ENCODE measurements at regions not wholly inside any gene's neighbourhood (a gene's known extent, or its start where the extent isn't known, plus 50 kb on each side); places are given as distances from the start of the nearest gene placed in this dataset.
"Not testable (repeated sequence)": the region's sequence is repeated elsewhere in the genome, so short reads cannot be mapped to it uniquely, and the experiment has no call there.

DNA sequence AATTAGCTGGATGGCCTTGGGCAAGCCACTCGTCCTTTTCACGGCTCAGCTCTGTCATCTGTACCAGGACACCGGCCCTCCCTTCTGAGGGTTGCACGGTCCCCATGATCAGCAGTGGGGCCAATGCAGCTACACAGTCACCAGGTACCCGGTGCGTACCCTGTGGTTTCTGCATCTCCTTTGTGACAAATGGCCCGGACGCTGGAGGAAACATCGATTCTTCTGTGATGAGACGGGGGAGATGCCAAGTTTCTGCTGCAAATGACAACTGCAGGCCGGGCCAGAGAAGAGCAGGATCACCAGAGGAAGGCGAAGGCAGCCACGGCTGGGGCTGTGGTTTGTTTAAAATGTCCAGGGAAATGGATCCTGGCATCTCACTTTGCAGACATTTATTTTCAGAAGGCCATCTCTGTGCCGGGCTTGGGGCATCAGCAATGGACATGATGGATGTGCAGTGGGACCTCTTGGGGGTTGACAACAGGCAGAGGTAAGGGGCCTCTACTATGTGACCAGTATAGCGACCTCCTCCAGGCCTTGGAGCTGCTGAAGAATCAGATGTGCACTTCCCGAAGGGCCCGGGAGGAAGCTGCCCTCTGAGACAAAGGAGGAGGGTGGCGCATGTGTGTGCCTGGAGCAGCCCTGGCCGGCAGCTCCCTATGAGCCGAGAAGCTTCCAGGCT lies 221.9 kb upstream of the C1orf174 start:
- DNase-seq, result no peak

DNA sequence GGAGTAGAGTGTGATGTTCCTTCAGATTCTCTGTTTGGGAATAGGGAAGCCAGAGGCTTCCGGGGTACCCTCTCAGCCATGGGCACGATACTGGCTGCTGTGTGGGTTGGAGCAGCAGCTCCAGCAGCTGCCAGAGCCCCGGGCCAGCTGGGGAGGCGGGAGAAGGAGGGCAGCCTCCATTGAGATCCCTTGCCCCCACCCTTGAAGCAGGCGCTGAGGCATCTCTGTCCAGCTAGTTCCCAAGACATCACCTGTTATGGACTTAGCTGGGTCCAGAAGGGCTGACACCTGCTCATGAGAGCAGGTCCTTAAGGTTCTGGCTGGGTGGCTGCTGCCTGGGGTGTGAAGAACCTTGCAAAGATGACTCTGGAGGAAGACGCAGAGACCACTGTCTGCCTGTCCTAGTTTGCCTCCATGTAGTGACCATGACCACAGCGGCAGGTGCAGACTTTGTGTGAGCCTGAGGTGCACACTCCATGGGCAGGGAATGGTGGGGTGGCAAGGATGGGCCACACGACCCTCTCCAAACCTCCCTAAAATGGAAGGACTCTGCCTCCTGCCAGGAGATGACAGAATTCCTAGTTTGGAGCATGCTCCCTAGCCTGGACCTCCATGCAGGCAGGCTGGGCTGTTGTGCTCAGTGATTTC lies 222.6 kb upstream of the C1orf174 start:
- no peak for DNase-seq

GRCh38 chr1:4124631-4125145 lies 224.6 kb upstream of the C1orf174 start:
- DNase-seq, result no peak

- DNase-seq, result no peak
Observed at GRCh38 chr1:4126251-4126650, 226.2 kb upstream of the C1orf174 start.

- no peak for DNase-seq
Observed at GRCh38 chr1:4126731-4127591, 226.9 kb upstream of the C1orf174 start.

DNA sequence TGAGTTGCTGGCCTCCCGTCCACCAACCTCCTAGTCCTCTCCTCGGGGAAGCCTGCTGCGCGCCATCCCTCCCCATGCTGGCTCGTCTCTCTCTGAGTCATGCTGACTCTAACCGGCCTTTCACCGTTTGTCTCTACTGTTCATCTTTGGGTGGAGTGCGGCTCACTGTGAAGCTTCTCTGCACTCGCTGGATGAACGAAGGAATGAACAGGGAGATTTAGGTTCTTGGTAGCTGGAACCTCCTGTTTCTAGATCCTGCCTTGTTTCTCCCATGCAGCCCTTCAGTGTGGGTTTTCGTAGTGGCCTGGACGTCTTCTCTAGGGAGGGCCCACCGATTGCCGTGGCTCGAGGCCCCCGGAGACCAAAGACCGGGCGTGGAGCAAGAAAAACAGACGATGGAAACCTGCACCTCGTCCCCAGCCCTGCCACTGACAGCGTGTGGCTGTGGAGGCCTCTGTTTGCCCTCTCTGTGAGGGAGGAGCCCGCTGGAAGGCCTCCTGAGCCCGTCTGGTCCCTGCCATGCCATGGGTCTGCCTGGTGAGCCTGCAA lies 227.6 kb upstream of the C1orf174 start:
- no peak for DNase-seq

DNA sequence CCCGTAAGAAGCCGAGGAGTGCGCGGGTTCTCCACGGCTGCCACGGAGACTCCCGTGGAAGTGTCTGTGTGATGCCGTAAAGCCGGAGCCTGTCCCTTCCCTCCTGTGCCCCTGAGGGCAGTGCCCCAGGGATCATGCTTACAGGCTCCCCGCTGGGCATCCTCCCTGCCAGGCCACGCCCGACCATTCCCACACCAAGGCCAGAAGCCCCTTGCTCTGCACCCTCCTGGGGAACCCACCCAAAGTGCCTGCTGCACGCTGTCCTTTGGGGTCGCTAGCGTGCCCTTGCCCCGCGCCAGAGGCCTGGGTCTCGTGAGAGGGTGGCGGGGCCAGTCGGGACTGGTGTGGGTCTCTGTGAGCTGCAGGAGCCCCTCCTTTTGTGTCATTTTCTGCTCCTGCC lies 228.5 kb upstream of the C1orf174 start:
- DNase-seq, result no peak

GRCh38 chr1:4129693-4130092 lies 229.6 kb upstream of the C1orf174 start:
- DNase-seq, result no peak

DNA sequence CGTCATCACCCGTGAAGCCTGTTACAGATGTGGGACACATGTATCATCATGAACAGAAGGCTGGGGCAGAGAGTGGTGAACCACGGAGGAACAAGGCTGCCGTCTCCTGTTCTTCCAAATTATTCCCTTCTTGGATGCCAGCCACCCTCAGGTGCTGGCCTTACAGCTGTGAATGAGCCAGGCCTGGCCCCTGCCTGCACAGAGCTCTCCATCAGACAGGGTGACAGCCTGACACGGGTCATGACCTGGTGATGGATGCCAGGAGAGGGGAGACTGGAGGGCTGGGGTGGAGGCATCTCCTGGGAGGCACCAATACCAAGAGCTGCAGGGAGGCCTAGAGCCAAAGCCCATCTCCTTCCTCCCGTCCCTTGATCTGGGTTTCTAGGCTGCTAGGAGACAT lies 230.0 kb upstream of the C1orf174 start:
- DNase-seq, result no peak

GRCh38 chr1:4131734-4132133 lies 231.7 kb upstream of the C1orf174 start:
- no peak for DNase-seq

- no peak for DNase-seq
Observed at GRCh38 chr1:4132352-4133296, 232.6 kb upstream of the C1orf174 start.

- no peak for DNase-seq
Observed at GRCh38 chr1:4133297-4133938, 233.3 kb upstream of the C1orf174 start.

DNA sequence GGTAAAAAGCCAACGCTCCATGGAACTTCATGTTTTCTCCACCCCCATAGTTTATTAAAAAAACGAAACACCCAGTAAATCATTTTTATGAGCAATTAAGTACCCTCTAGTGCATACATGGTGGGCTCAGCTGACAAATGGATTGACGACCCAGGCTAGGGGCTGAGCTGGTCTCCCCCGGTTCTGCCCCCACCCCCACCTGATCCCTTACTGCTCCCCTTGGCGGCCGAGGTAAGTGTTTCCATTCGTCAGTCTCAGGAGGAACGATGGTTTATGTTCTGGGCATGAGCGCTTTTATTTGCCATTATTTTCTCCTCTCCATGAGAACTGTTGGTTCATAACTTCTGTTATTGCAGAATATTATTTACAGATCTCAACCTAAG lies 233.9 kb upstream of the C1orf174 start:
- DNase-seq, result no peak

DNA sequence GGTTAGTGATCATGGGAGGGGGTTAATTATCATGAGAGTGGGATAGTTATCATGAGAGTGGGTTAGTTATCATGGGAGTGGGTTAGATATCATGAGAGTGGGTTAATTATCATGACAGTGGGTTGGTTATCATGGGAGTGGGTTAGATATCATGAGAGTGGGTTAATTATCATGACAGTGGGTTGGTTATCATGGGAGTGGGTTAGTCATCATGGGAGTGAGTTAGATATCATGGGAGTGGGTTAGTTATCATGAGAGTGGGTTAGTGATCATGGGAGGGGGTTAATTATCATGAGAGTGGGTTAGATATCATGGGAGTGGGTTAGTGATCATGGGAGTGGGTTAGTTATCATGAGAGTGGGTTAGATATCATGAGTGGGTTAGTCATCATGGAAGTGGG lies 235.8 kb upstream of the C1orf174 start:
- not testable (repeated sequence) for DNase-seq

GRCh38 chr1:4137621-4138415 lies 237.7 kb upstream of the C1orf174 start:
- DNase-seq, result no peak

DNA sequence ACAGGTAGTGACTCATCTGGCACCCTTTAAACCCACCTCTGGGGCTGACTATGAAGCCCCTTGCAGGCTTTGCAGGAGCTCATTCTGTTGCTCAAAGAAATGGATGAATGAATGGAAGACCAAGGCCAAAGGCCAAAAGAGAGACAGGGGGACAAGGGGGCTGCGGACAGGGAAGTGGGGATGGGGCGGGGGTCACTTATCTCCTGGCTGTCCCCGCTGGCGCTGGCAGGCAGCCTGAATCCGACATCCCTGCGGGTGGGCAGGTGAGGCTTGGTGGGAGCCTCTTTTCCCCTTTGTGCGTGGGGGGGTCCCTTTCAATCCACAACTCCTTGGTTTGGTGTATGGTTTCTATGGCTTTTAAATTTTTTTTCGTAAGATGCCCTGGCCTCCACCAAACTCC lies 239.6 kb upstream of the C1orf174 start:
- no peak for DNase-seq

DNA sequence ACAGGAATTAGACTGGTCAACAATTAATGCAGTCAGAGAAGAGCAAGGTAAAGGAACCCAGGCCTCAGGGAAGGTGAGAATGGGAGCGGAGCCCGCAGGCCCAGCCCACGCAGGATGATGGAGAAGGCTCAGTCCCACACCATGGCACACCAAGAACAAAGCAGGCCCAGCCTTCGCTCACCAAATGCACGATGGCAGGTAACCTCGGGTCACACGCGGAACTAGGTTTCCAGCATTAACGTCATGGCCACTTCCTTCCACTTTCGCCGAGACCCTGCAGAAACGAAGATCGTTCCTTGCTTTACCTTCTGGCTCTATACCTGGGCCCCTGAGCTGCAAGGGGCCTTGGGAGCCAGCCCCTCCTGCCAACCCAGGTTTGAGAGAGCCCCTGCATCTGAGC lies 240.2 kb upstream of the C1orf174 start:
- no peak for DNase-seq

DNA sequence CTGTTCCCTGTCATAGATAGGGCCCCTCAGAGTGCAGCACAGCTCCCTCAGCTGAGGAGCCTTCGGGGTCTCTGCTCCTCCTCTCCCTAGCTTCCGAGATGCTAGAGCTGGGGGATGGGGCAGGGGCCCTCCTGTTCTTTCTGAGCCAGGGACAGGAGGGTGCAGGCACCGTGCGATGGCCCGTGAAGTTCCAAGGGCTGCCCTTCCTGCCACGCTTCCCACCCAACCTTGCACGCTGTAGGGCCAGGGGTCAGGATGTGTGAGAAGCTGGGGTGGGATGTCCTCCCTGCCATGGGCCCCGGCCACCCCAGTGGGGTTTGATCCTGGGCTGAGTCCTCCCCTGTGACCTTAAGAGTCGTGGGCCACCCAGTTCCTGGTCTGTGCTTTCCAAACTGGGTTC lies 240.7 kb upstream of the C1orf174 start:
- DNase-seq, result no peak

GRCh38 chr1:4144349-4144971 lies 244.4 kb upstream of the C1orf174 start:
- no peak for DNase-seq

DNA sequence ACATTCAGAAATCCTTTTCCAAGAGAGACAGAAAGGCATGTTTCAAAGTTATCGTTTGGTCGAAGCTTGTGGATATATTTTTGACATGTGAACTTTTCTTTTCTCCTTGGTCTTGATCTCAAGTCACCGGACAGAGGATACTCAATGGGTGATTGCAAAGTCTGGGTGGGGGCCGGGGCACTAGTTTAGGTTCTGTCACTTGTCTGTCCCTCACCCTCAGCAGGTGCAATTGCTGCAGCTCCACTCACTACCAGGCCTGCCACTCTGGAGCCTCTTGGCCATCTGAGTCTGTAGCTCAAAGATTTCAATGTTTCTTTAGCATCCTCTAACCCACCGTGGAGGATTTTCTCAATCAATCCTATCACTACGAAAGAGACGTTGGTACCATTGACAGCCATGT lies 246.0 kb upstream of the C1orf174 start:
- DNase-seq, result no peak
